Activated B cell treated with CpG ODN at 0.5 μM for 24 hours (primary cell): ENCODE measurements at regions not wholly inside any gene's neighbourhood (a gene's known extent, or its start where the extent isn't known, plus 50 kb on each side); places are given as distances from the start of the nearest gene placed in this dataset.
"Not testable (repeated sequence)": the region's sequence is repeated elsewhere in the genome, so short reads cannot be mapped to it uniquely, and the experiment has no call there.

ENCODE experiments used
- ATAC-seq: fragments of 200-7000 bp; cut with Tn5 transposase; one replicate; pipeline ENCODE4 v1.10.0; 2021; ENCODE audit warnings: low read depth, mild to moderate bottlenecking, moderate library complexity
- CTCF ChIA-PET: fragments of 350-600 bp; sonication (Branson Sonifier 250); formaldehyde crosslinking; loops from one replicate; lab custom pipeline; 2021; ENCODE audit warnings: antibody characterized with exemption; lab: Charles Lee
- POLR2A ChIA-PET: fragments of 350-600 bp; sonication (Branson Sonifier 250); formaldehyde crosslinking; loops from one replicate; lab custom pipeline; 2021; ENCODE audit warnings: antibody characterized with exemption; lab: Charles Lee
- DNase-seq: peaks from one replicate; pipeline ENCODE4 v3.0.0; 2022
- H3K27ac Mint-ChIP-seq: one replicate; pipeline ENCODE4 v1.8.0; 2020; ENCODE audit warnings: mixed read lengths
- H3K27me3 Mint-ChIP-seq: one replicate; pipeline ENCODE4 v1.8.0; 2021; ENCODE audit warnings: mixed read lengths
- H3K36me3 Mint-ChIP-seq: one replicate; pipeline ENCODE4 v1.8.0; 2021; ENCODE audit warnings: low read depth, mixed read lengths
- H3K4me1 Mint-ChIP-seq: one replicate; pipeline ENCODE4 v1.8.0; 2021; ENCODE audit warnings: mixed read lengths
- H3K4me3 Mint-ChIP-seq: one replicate; pipeline ENCODE4 v1.8.0; 2020; ENCODE audit warnings: mild to moderate bottlenecking, mixed read lengths
- H3K9me3 Mint-ChIP-seq: one replicate; pipeline ENCODE4 v1.8.0; 2020; ENCODE audit warnings: mixed read lengths
- CTCF ChIP-seq: fragments of 200-600 bp; IDR thresholded peaks from one replicate; pipeline ENCODE4 v1.8.0; 2022; ENCODE audit warnings: antibody characterized with exemption, mild to moderate bottlenecking
- intact Hi-C: fragments of 100-400 bp; cut with micrococcal nuclease; formaldehyde crosslinking; loops from one replicate; pipeline ENCODE4 v1.15.1; 2024

GRCh38 chr6:168186438-168186837, 107.4 kb upstream of the FRMD1 start:
- no peak for DNase-seq
- POLR2A ChIA-PET = no interaction called here
- Mint-ChIP-seq H3K4me1 (no peaks in the 10 kb centered on the region), H3K36me3 (no peaks in the 10 kb centered on the region), H3K27me3 (no peaks in the 10 kb centered on the region), H3K27ac (no peak overlapping the region), H3K9me3 (no peaks in the 10 kb centered on the region), H3K4me3 (no peak overlapping the region)
- CTCF ChIA-PET = no interaction called here
- no peak for ATAC-seq
- TF ChIP-seq CTCF = no peak
- intact Hi-C loops = no loop called here

GRCh38 chr6:168186018-168186417, 107.0 kb upstream of the FRMD1 start:
- not testable (repeated sequence) for H3K27me3 Mint-ChIP-seq, ATAC-seq, DNase-seq

GRCh38 chr6:168184701-168185100, 105.7 kb upstream of the FRMD1 start:
- intact Hi-C loops = no loop called here

More at GRCh38 chr6:168186018-168186417, 107.0 kb upstream of the FRMD1 start:
- H3K27ac Mint-ChIP-seq, H3K4me1 Mint-ChIP-seq, H3K4me3 Mint-ChIP-seq, H3K9me3 Mint-ChIP-seq, H3K36me3 Mint-ChIP-seq, POLR2A ChIA-PET, CTCF ChIA-PET, intact Hi-C loops: not testable (repeated sequence)

GRCh38 chr6:168183613-168183970, 104.6 kb upstream of the FRMD1 start:
- intact Hi-C loops = no loop called here
- ATAC-seq (no peak), DNase-seq (no peak)
- POLR2A ChIA-PET = no interaction called here
- H3K27ac Mint-ChIP-seq = no peak overlapping the region
- H3K36me3 Mint-ChIP-seq = no peaks in the 10 kb centered on the region
- H3K9me3 Mint-ChIP-seq = no peaks in the 10 kb centered on the region
- no peak overlapping the region for H3K4me3 Mint-ChIP-seq
- H3K4me1 Mint-ChIP-seq = no peaks in the 10 kb centered on the region
- no peaks in the 10 kb centered on the region for H3K27me3 Mint-ChIP-seq
- CTCF ChIA-PET = no interaction called here
- TF ChIP-seq CTCF = no peak

More at GRCh38 chr6:168184701-168185100, 105.7 kb upstream of the FRMD1 start:
- TF ChIP-seq CTCF = no peak
- no peaks in the 10 kb centered on the region for H3K36me3 Mint-ChIP-seq
- H3K27me3 Mint-ChIP-seq = no peaks in the 10 kb centered on the region
- CTCF ChIA-PET = no interaction called here
- DNase-seq (no peak), ATAC-seq (no peak)
- no peaks in the 10 kb centered on the region for H3K4me1 Mint-ChIP-seq
- POLR2A ChIA-PET = no interaction called here
- no peak overlapping the region for H3K27ac Mint-ChIP-seq
- H3K9me3 Mint-ChIP-seq = no peaks in the 10 kb centered on the region
- no peak overlapping the region for H3K4me3 Mint-ChIP-seq

GRCh38 chr6:168182908-168183612, 104.0 kb upstream of the FRMD1 start:
- intact Hi-C loops = no loop called here
- H3K4me1 Mint-ChIP-seq = no peaks in the 10 kb centered on the region
- POLR2A ChIA-PET = no interaction called here
- no peak overlapping the region for H3K27ac Mint-ChIP-seq
- DNase-seq (no peak), ATAC-seq (no peak)
- H3K4me3 Mint-ChIP-seq = no peak overlapping the region
- H3K9me3 Mint-ChIP-seq = no peaks in the 10 kb centered on the region
- no peaks in the 10 kb centered on the region for H3K36me3 Mint-ChIP-seq
- CTCF ChIA-PET = no interaction called here
- no peak for TF ChIP-seq CTCF
- no peaks in the 10 kb centered on the region for H3K27me3 Mint-ChIP-seq

GRCh38 chr6:168182366-168182765, 103.4 kb upstream of the FRMD1 start:
- Mint-ChIP-seq H3K4me1 (no peaks in the 10 kb centered on the region), H3K27me3 (no peaks in the 10 kb centered on the region), H3K27ac (no peak overlapping the region), H3K4me3 (no peak overlapping the region), H3K36me3 (no peaks in the 10 kb centered on the region), H3K9me3 (no peaks in the 10 kb centered on the region)
- CTCF ChIA-PET = no interaction called here
- no peak for TF ChIP-seq CTCF
- no peak for ATAC-seq
- DNase-seq = no peak
- intact Hi-C loops = no loop called here
- POLR2A ChIA-PET = no interaction called here
